ENCODE measurements at regions not wholly inside any gene's neighbourhood (a gene's known extent, or its start where the extent isn't known, plus 50 kb on each side); places are given as distances from the start of the nearest gene placed in this dataset.

GRCh38 chr17:72407336-72407909, 286.6 kb downstream of the SOX9 start:
- Histone ChIP-seq H3K36me3 (ENCODE audit: control insufficient read depth in 3 of 3, insufficient read depth in 3 of 3, low read length in 3 of 3) (no peaks in the 10 kb centered on the region), H3K9me3 (ENCODE audit: control insufficient read depth in 3 of 3, low read length in 3 of 3) (no peaks in the 10 kb centered on the region), H3K27me3 (ENCODE audit: control insufficient read depth in 3 of 3, insufficient read depth in 3 of 3, low read length in 3 of 3) (no peaks in the 10 kb centered on the region), H3K27ac (ENCODE audit: low read depth, low read length) (no peak overlapping the region), H3K4me1 (ENCODE audit: control insufficient read depth in 3 of 3, insufficient read depth in 3 of 3, low read length in 3 of 3) (peaks cover 0 to 10% (median 7%) of the 10 kb centered on the region in 3 donors), H3K9ac (ENCODE audit: low read depth in 1 of 3, low read length in 3 of 3) (no peak overlapping the region), H3K4me3 (ENCODE audit: low read length in 3 of 3) (no peak overlapping the region)

- Histone ChIP-seq H3K4me1 (ENCODE audit: control insufficient read depth in 3 of 3, insufficient read depth in 3 of 3, low read length in 3 of 3) (peaks cover 0 to 10% (median 7%) of the 10 kb centered on the region in 3 donors), H3K9ac (ENCODE audit: low read depth in 1 of 3, low read length in 3 of 3) (no peak overlapping the region), H3K36me3 (ENCODE audit: control insufficient read depth in 3 of 3, insufficient read depth in 3 of 3, low read length in 3 of 3) (no peaks in the 10 kb centered on the region), H3K27me3 (ENCODE audit: control insufficient read depth in 3 of 3, insufficient read depth in 3 of 3, low read length in 3 of 3) (no peaks in the 10 kb centered on the region), H3K4me3 (ENCODE audit: low read length in 3 of 3) (no peak overlapping the region), H3K9me3 (ENCODE audit: control insufficient read depth in 3 of 3, low read length in 3 of 3) (no peaks in the 10 kb centered on the region), H3K27ac (ENCODE audit: low read depth, low read length) (no peak overlapping the region)
These were observed 287.1 kb downstream of the SOX9 start for GRCh38 chr17:72407931-72408330.

DNA sequence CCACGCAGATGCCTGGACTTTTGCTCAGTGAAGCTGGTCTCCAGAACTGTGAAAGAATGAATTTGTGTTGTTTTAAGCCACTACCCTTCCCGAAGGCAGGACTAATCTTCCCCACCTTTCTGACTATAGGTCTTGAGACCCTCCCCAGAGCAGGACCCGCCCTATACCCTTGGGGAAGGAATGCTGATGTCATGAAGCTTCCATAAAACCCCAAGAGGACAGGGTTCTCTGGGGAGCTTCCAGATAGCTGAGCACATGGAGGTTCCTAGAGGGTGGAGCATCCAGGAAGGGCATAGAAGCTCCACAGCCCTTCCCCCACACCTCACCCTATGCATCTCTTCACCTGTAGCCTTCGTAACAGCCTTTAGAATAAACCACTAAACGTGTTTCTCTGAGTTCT, 287.8 kb downstream of the SOX9 start:
- Histone ChIP-seq H3K9ac (ENCODE audit: low read depth in 1 of 3, low read length in 3 of 3) (no peak overlapping the region), H3K4me3 (ENCODE audit: low read length in 3 of 3) (no peak overlapping the region), H3K27ac (ENCODE audit: low read depth, low read length) (no peak overlapping the region), H3K36me3 (ENCODE audit: control insufficient read depth in 3 of 3, insufficient read depth in 3 of 3, low read length in 3 of 3) (no peaks in the 10 kb centered on the region), H3K9me3 (ENCODE audit: control insufficient read depth in 3 of 3, low read length in 3 of 3) (no peaks in the 10 kb centered on the region), H3K4me1 (ENCODE audit: control insufficient read depth in 3 of 3, insufficient read depth in 3 of 3, low read length in 3 of 3) (peaks cover 0 to 10% (median 9%) of the 10 kb centered on the region in 3 donors), H3K27me3 (ENCODE audit: control insufficient read depth in 3 of 3, insufficient read depth in 3 of 3, low read length in 3 of 3) (no peaks in the 10 kb centered on the region)

DNA sequence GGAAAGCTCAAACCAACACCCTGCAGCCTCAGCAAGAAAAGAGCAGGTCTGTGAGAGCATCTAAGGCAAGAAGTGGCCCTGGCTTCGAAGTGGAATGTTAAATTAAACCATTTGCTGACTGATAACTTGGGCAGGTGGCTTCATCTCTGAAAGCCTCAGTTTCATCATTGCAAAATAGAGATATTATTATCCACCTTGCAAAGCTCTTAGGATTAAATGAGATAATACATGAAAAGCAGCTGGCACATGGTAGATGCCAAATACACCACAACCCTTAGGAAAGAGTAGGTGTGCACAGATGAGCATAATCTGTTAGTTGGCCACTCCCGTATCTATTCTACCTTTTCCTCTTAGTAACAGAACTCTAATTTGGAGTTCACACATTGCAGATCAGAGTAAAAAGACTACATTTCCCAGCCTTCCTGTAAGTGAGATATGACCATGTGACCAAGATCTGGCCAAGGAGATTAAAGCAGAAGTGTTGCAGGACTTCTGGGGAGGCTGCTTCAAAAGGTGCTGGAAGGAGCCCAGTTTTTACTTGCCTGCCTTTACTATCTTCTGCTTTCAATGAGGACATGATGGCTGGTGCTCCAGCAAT, 288.7 kb downstream of the SOX9 start:
- H3K27me3 ChIP-seq (ENCODE audit: control insufficient read depth in 3 of 3, insufficient read depth in 3 of 3, low read length in 3 of 3) = no peaks in the 10 kb centered on the region
- H3K4me3 ChIP-seq (ENCODE audit: low read length in 3 of 3) = no peak overlapping the region
- no peaks in the 10 kb centered on the region for H3K36me3 ChIP-seq (ENCODE audit: control insufficient read depth in 3 of 3, insufficient read depth in 3 of 3, low read length in 3 of 3)
- no peaks in the 10 kb centered on the region for H3K9me3 ChIP-seq (ENCODE audit: control insufficient read depth in 3 of 3, low read length in 3 of 3)
- no peak overlapping the region for H3K9ac ChIP-seq (ENCODE audit: low read depth in 1 of 3, low read length in 3 of 3)
- H3K27ac ChIP-seq (ENCODE audit: low read depth, low read length) = no peak overlapping the region
- H3K4me1 ChIP-seq (ENCODE audit: control insufficient read depth in 3 of 3, insufficient read depth in 3 of 3, low read length in 3 of 3) = peaks cover 0 to 10% (median 9%) of the 10 kb centered on the region in 3 donors

DNA sequence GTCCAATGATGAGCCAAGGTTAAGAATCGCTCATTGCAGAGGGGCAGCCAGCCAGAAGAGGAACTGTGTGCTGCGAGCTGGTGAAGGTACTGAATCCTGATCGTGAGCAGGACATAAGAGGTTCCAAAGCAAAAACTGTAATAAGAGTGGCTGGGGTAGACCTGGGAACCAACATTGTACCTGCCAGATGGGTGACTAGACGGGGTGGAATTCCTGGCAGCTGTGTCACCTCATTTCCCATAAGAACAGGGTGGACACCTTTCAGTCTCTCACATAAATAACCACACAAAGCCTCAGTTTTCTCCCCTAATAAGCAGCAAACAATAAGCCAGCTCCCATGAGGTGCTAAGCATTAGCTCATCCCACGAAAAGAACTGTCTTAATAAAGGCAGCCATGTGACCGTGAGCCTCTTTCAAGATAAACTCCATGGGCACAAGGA, 290.3 kb downstream of the SOX9 start:
- Histone ChIP-seq H3K9me3 (ENCODE audit: control insufficient read depth in 3 of 3, low read length in 3 of 3) (no peaks in the 10 kb centered on the region), H3K27ac (ENCODE audit: low read depth, low read length) (no peak overlapping the region), H3K4me1 (ENCODE audit: control insufficient read depth in 3 of 3, insufficient read depth in 3 of 3, low read length in 3 of 3) (peaks cover 3 to 13% (median 9%) of the 10 kb centered on the region in 3 donors), H3K4me3 (ENCODE audit: low read length in 3 of 3) (no peak overlapping the region), H3K9ac (ENCODE audit: low read depth in 1 of 3, low read length in 3 of 3) (no peak overlapping the region), H3K36me3 (ENCODE audit: control insufficient read depth in 3 of 3, insufficient read depth in 3 of 3, low read length in 3 of 3) (no peaks in the 10 kb centered on the region), H3K27me3 (ENCODE audit: control insufficient read depth in 3 of 3, insufficient read depth in 3 of 3, low read length in 3 of 3) (no peaks in the 10 kb centered on the region)

- H3K27me3 ChIP-seq (ENCODE audit: control insufficient read depth in 3 of 3, insufficient read depth in 3 of 3, low read length in 3 of 3) = no peaks in the 10 kb centered on the region
- peaks cover 3 to 7% (median 5%) of the 10 kb centered on the region in 3 donors for H3K4me1 ChIP-seq (ENCODE audit: control insufficient read depth in 3 of 3, insufficient read depth in 3 of 3, low read length in 3 of 3)
- no peak overlapping the region for H3K27ac ChIP-seq (ENCODE audit: low read depth, low read length)
These were observed 291.8 kb downstream of the SOX9 start for GRCh38 chr17:72412650-72413076.

GRCh38 chr17:72413077-72414031, 292.5 kb downstream of the SOX9 start:
- no peak overlapping the region for H3K27ac ChIP-seq (ENCODE audit: low read depth, low read length)

More at GRCh38 chr17:72412650-72413076, 291.8 kb downstream of the SOX9 start:
- peaks cover 0 to 2% (median 0%) of the 10 kb centered on the region in 3 donors for H3K9me3 ChIP-seq (ENCODE audit: control insufficient read depth in 3 of 3, low read length in 3 of 3)
- no peaks in the 10 kb centered on the region for H3K36me3 ChIP-seq (ENCODE audit: control insufficient read depth in 3 of 3, insufficient read depth in 3 of 3, low read length in 3 of 3)
- no peak overlapping the region for H3K9ac ChIP-seq (ENCODE audit: low read depth in 1 of 3, low read length in 3 of 3)
- H3K4me3 ChIP-seq (ENCODE audit: low read length in 3 of 3) = no peak overlapping the region

GRCh38 chr17:72414032-72414396, 293.2 kb downstream of the SOX9 start:
- Histone ChIP-seq H3K27me3 (ENCODE audit: control insufficient read depth in 3 of 3, insufficient read depth in 3 of 3, low read length in 3 of 3) (no peaks in the 10 kb centered on the region), H3K4me1 (ENCODE audit: control insufficient read depth in 3 of 3, insufficient read depth in 3 of 3, low read length in 3 of 3) (peaks cover 3 to 6% (median 5%) of the 10 kb centered on the region in 3 donors), H3K4me3 (ENCODE audit: low read length in 3 of 3) (no peak overlapping the region), H3K36me3 (ENCODE audit: control insufficient read depth in 3 of 3, insufficient read depth in 3 of 3, low read length in 3 of 3) (no peaks in the 10 kb centered on the region), H3K27ac (ENCODE audit: low read depth, low read length) (no peak overlapping the region), H3K9ac (ENCODE audit: low read depth in 1 of 3, low read length in 3 of 3) (no peak overlapping the region), H3K9me3 (ENCODE audit: control insufficient read depth in 3 of 3, low read length in 3 of 3) (peaks cover 0 to 5% (median 0%) of the 10 kb centered on the region in 3 donors)

More at GRCh38 chr17:72413077-72414031, 292.5 kb downstream of the SOX9 start:
- H3K27me3 ChIP-seq (ENCODE audit: control insufficient read depth in 3 of 3, insufficient read depth in 3 of 3, low read length in 3 of 3) = no peaks in the 10 kb centered on the region
- peaks cover 3 to 6% (median 5%) of the 10 kb centered on the region in 3 donors for H3K4me1 ChIP-seq (ENCODE audit: control insufficient read depth in 3 of 3, insufficient read depth in 3 of 3, low read length in 3 of 3)
- no peak overlapping the region for H3K9ac ChIP-seq (ENCODE audit: low read depth in 1 of 3, low read length in 3 of 3)
- H3K4me3 ChIP-seq (ENCODE audit: low read length in 3 of 3) = no peak overlapping the region
- H3K9me3 ChIP-seq (ENCODE audit: control insufficient read depth in 3 of 3, low read length in 3 of 3) = peaks cover 0 to 5% (median 0%) of the 10 kb centered on the region in 3 donors
- H3K36me3 ChIP-seq (ENCODE audit: control insufficient read depth in 3 of 3, insufficient read depth in 3 of 3, low read length in 3 of 3) = no peaks in the 10 kb centered on the region

- no peak overlapping the region for H3K4me3 ChIP-seq (ENCODE audit: low read length in 3 of 3)
- no peaks in the 10 kb centered on the region for H3K27me3 ChIP-seq (ENCODE audit: control insufficient read depth in 3 of 3, insufficient read depth in 3 of 3, low read length in 3 of 3)
- no peaks in the 10 kb centered on the region for H3K36me3 ChIP-seq (ENCODE audit: control insufficient read depth in 3 of 3, insufficient read depth in 3 of 3, low read length in 3 of 3)
- H3K27ac ChIP-seq (ENCODE audit: low read depth, low read length) = no peak overlapping the region
- H3K4me1 ChIP-seq (ENCODE audit: control insufficient read depth in 3 of 3, insufficient read depth in 3 of 3, low read length in 3 of 3) = peaks cover 5 to 6% (median 5%) of the 10 kb centered on the region in 3 donors
- no peak overlapping the region for H3K9ac ChIP-seq (ENCODE audit: low read depth in 1 of 3, low read length in 3 of 3)
- H3K9me3 ChIP-seq (ENCODE audit: control insufficient read depth in 3 of 3, low read length in 3 of 3) = peaks cover 0 to 5% (median 0%) of the 10 kb centered on the region in 3 donors
These were observed 294.4 kb downstream of the SOX9 start for GRCh38 chr17:72414967-72415853.

All from skeletal muscle tissue (tissue), 3 donors.